Endothelial cell of umbilical vein (primary cell): ENCODE measurements at regions not wholly inside any gene's neighbourhood (a gene's known extent, or its start where the extent isn't known, plus 50 kb on each side); places are given as distances from the start of the nearest gene placed in this dataset.

Experiments used
- EZH2 ChIP-seq: IDR thresholded peaks from 2 replicates; pipeline ENCODE4 v1.6.1; 2012; ENCODE audit warnings: borderline replicate concordance, low read depth, mild to moderate bottlenecking, moderate library complexity, low read length, inconsistent platforms; ENCODE audit not compliant: severe bottlenecking
- FOS ChIP-seq: IDR thresholded peaks from 2 replicates; pipeline ENCODE4 v1.6.1; 2011; ENCODE audit warnings: mild to moderate bottlenecking, low read length, moderate library complexity, borderline replicate concordance; ENCODE audit not compliant: insufficient read depth
- JUN ChIP-seq: IDR thresholded peaks from 2 replicates; pipeline ENCODE4 v1.6.1; 2011; ENCODE audit warnings: borderline replicate concordance, low read depth; ENCODE audit not compliant: insufficient read length, insufficient read depth
- POLR2A ChIP-seq: IDR thresholded peaks from 2 replicates; pipeline ENCODE4 v1.6.1; 2012; ENCODE audit warnings: low read depth, mild to moderate bottlenecking, control low read depth, low read length
- POLR2AphosphoS5 ChIP-seq: IDR thresholded peaks from 2 replicates; pipeline ENCODE4 v1.6.1; 2012; ENCODE audit warnings: low read depth, mild to moderate bottlenecking, control low read depth, low read length, moderate library complexity; ENCODE audit not compliant: insufficient read depth
- TF ChIP-seq, protein P1 (sequence below), 2 donors: IDR thresholded peaks; 1 replicate in 1 of 2; 2 replicates in 1 of 2; pipeline ENCODE4 v1.5.1; 2011; ENCODE audit warnings: low read length in 2 of 2, mild to moderate bottlenecking in 2 of 2, moderate library complexity in 2 of 2, control low read depth in 1 of 2, inconsistent platforms in 1 of 2, low read depth in 1 of 2; ENCODE audit not compliant: insufficient read depth in 1 of 2; ENCODE audit errors: extremely low read depth in 1 of 2
- TF ChIP-seq, protein P2 (sequence below): IDR thresholded peaks from 2 replicates; pipeline ENCODE4 v1.6.1; 2011; ENCODE audit not compliant: insufficient read depth, insufficient read length

DNA sequence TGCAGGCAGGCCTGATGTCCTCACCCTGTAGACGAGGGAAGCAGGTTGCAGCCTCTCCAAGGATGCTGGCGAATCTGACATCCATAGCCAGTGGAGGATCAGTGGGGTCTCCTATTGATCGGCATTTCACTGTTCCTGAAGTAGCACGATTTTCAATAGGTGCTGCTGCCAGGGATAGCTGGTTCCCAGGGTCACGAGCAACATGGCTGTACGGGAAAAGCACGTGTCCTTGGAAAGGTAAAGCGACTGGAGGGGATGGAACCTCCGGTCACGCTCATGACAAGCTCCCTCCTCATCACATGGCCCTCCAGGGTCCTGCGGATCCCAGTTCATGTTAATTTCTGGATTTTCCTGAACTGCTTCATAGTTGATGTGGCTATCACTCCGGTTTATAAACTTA lies 373.7 kb upstream of the SMIM21 start:
- TF ChIP-seq, protein P1, sequence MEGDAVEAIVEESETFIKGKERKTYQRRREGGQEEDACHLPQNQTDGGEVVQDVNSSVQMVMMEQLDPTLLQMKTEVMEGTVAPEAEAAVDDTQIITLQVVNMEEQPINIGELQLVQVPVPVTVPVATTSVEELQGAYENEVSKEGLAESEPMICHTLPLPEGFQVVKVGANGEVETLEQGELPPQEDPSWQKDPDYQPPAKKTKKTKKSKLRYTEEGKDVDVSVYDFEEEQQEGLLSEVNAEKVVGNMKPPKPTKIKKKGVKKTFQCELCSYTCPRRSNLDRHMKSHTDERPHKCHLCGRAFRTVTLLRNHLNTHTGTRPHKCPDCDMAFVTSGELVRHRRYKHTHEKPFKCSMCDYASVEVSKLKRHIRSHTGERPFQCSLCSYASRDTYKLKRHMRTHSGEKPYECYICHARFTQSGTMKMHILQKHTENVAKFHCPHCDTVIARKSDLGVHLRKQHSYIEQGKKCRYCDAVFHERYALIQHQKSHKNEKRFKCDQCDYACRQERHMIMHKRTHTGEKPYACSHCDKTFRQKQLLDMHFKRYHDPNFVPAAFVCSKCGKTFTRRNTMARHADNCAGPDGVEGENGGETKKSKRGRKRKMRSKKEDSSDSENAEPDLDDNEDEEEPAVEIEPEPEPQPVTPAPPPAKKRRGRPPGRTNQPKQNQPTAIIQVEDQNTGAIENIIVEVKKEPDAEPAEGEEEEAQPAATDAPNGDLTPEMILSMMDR (IDR thresholded peaks at IDR 0.05; ENCODE audit: extremely low read depth in 1 of 2, insufficient read depth in 1 of 2, low read depth in 1 of 2, low read length in 2 of 2), result no peak
- TF ChIP-seq POLR2A (no peak), JUN (no peak), EZH2 (no peak), POLR2AphosphoS5 (no peak), FOS (no peak)
- TF ChIP-seq, protein P2, sequence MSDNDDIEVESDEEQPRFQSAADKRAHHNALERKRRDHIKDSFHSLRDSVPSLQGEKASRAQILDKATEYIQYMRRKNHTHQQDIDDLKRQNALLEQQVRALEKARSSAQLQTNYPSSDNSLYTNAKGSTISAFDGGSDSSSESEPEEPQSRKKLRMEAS, result no peak
